ENCODE measurements at regions not wholly inside any gene's neighbourhood (a gene's known extent, or its start where the extent isn't known, plus 50 kb on each side); places are given as distances from the start of the nearest gene placed in this dataset.

GRCh38 chr1:198823626-198824025, 184.8 kb downstream of the PTPRC start:
- Histone ChIP-seq H3K36me3 (ENCODE audit: control insufficient read depth, insufficient read depth, low read length) (no peaks in the 10 kb centered on the region), H3K4me3 (ENCODE audit: low read depth in 2 of 2, low read length in 2 of 2) (no peak overlapping the region), H3K4me1 (ENCODE audit: control insufficient read depth, insufficient read depth, low read length) (no peaks in the 10 kb centered on the region), H3K27ac (ENCODE audit: low read length) (no peak overlapping the region), H3K27me3 (ENCODE audit: control insufficient read depth, insufficient read depth, low read length) (no peaks in the 10 kb centered on the region), H3K9me3 (ENCODE audit: control insufficient read depth, insufficient read depth, low read depth, low read length) (no peaks in the 10 kb centered on the region)
- no peak for ATAC-seq
- POLR2A ChIA-PET, result no interaction called here
- TF ChIP-seq POLR2AphosphoS5 (IDR thresholded peaks at IDR 0.05; ENCODE audit: low read depth, low read length) (no peak), REST (IDR thresholded peaks at IDR 0.05; ENCODE audit: insufficient read depth in 1 of 2, low read depth in 2 of 2, low read length in 1 of 2) (no peak), TCF7L2 (IDR thresholded peaks at IDR 0.05; ENCODE audit: low read depth, low read length) (no peak), CTCF (IDR thresholded peaks at IDR 0.05) (no peak), SIN3A (IDR thresholded peaks at IDR 0.05; ENCODE audit: borderline replicate concordance, insufficient read depth, low read depth, low read length) (no peak)
- no TSS peak for BruUV-seq (replicated peaks)
- intact Hi-C loops (cut with micrococcal nuclease; ENCODE audit: unreplicated experiment), result no loop called here
- DNase-seq (ENCODE audit: low read depth, low spot score), result no peak
- CTCF ChIA-PET, result no interaction called here
- in situ Hi-C loops (cut with HindIII; ENCODE audit: low pct_unique_long_range_greater_than_20kb, low sequenced_read_pairs), result no loop called here

- CTCF ChIA-PET, result no interaction called here
- no peak for TF ChIP-seq TCF7L2 (IDR thresholded peaks at IDR 0.05; ENCODE audit: low read depth, low read length)
- no peak for TF ChIP-seq SIN3A (IDR thresholded peaks at IDR 0.05; ENCODE audit: borderline replicate concordance, insufficient read depth, low read depth, low read length)
- TF ChIP-seq POLR2AphosphoS5 (IDR thresholded peaks at IDR 0.05; ENCODE audit: low read depth, low read length), result no peak
- TF ChIP-seq CTCF (IDR thresholded peaks at IDR 0.05), result no peak
- no peak for TF ChIP-seq REST (IDR thresholded peaks at IDR 0.05; ENCODE audit: insufficient read depth in 1 of 2, low read depth in 2 of 2, low read length in 1 of 2)
- in situ Hi-C loops (cut with HindIII; ENCODE audit: low pct_unique_long_range_greater_than_20kb, low sequenced_read_pairs), result no loop called here
- H3K27me3 ChIP-seq (ENCODE audit: control insufficient read depth, insufficient read depth, low read length), result no peaks in the 10 kb centered on the region
- no peaks in the 10 kb centered on the region; the same call in 1 of the 2 replicates for H3K4me1 ChIP-seq (ENCODE audit: control insufficient read depth, insufficient read depth, low read length)
- no TSS peak for BruUV-seq (replicated peaks)
- no peak for ATAC-seq
- intact Hi-C loops (cut with micrococcal nuclease; ENCODE audit: unreplicated experiment), result no loop called here
- POLR2A ChIA-PET, result no interaction called here
- no peaks in the 10 kb centered on the region for H3K9me3 ChIP-seq (ENCODE audit: control insufficient read depth, insufficient read depth, low read depth, low read length)
- H3K27ac ChIP-seq (ENCODE audit: low read length), result no peak overlapping the region
- H3K4me3 ChIP-seq (ENCODE audit: low read depth in 2 of 2, low read length in 2 of 2), result no peak overlapping the region
- DNase-seq (ENCODE audit: low read depth, low spot score), result no peak
- H3K36me3 ChIP-seq (ENCODE audit: control insufficient read depth, insufficient read depth, low read length), result no peaks in the 10 kb centered on the region
Observed at GRCh38 chr1:198825254-198825653, 186.4 kb downstream of the PTPRC start.
